GM23338 (cell line): ENCODE measurements at regions not wholly inside any gene's neighbourhood (a gene's known extent, or its start where the extent isn't known, plus 50 kb on each side); places are given as distances from the start of the nearest gene placed in this dataset.

ENCODE experiments used
- ATAC-seq: fragments of 200-7000 bp; cut with Tn5 transposase; 3 replicates; pipeline ENCODE4 v1.9.1; 2020
- DNase-seq: peaks from one replicate; pipeline ENCODE4 v3.0.0-alpha.2; 2015; ENCODE audit warnings: low spot score
- H2AFZ ChIP-seq: fragments of 200-600 bp; sonication (generic); 2 replicates; pipeline ENCODE4 v1.8.0; 2016; ENCODE audit warnings: antibody characterized with exemption, mild to moderate bottlenecking, moderate library complexity
- H3F3A ChIP-seq: fragments of 200-600 bp; sonication (generic); replicated peaks from 2 replicates; pipeline ENCODE4 v1.8.0; 2017; ENCODE audit warnings: antibody characterized with exemption, mixed run types, low read depth
- H3K27ac ChIP-seq: fragments of 200-600 bp; sonication (generic); 2 replicates; pipeline ENCODE4 v1.6.1; 2016; ENCODE audit warnings: low read depth
- H3K27me3 ChIP-seq: fragments of 200-600 bp; sonication (generic); 2 replicates; pipeline ENCODE4 v1.8.0; 2016; ENCODE audit warnings: mild to moderate bottlenecking, mixed run types, moderate library complexity; ENCODE audit not compliant: insufficient read depth
- H3K36me3 ChIP-seq: fragments of 200-600 bp; sonication (generic); 2 replicates; pipeline ENCODE4 v1.8.0; 2016; ENCODE audit warnings: mild to moderate bottlenecking; ENCODE audit not compliant: insufficient read depth
- H3K4me1 ChIP-seq: fragments of 200-600 bp; sonication (generic); 2 replicates; pipeline ENCODE4 v1.8.0; 2016; ENCODE audit warnings: mild to moderate bottlenecking, moderate library complexity; ENCODE audit not compliant: insufficient read depth
- H3K4me2 ChIP-seq: fragments of 200-600 bp; sonication (generic); 2 replicates; pipeline ENCODE4 v1.7.1; 2017; ENCODE audit warnings: mixed run types
- H3K4me3 ChIP-seq: fragments of 200-600 bp; sonication (generic); 2 replicates; pipeline ENCODE4 v1.6.1; 2016; ENCODE audit warnings: mixed run types
- H3K79me2 ChIP-seq: fragments of 200-600 bp; sonication (generic); replicated peaks from 2 replicates; pipeline ENCODE4 v1.8.0; 2017; ENCODE audit warnings: mild to moderate bottlenecking; ENCODE audit not compliant: insufficient read depth
- H3K9me2 ChIP-seq: fragments of 200-600 bp; sonication (generic); 2 replicates; pipeline ENCODE4 v1.8.0; 2017; ENCODE audit not compliant: insufficient read depth
- H4K20me1 ChIP-seq: fragments of 200-600 bp; sonication (generic); replicated peaks from 2 replicates; pipeline ENCODE4 v1.8.0; 2017; ENCODE audit warnings: mild to moderate bottlenecking; ENCODE audit not compliant: insufficient read depth
- H3K27ac Mint-ChIP-seq: 2 replicates; pipeline ENCODE4 v1.8.0; 2020; ENCODE audit warnings: inconsistent platforms, mild to moderate bottlenecking, moderate library complexity, mixed read lengths
- H3K27me3 Mint-ChIP-seq: 3 replicates; pipeline ENCODE4 v1.8.0; 2022; ENCODE audit warnings: low read depth, mild to moderate bottlenecking, moderate library complexity, mixed read lengths, inconsistent platforms; ENCODE audit not compliant: insufficient read depth, poor library complexity
- H3K36me3 Mint-ChIP-seq: 3 replicates; pipeline ENCODE4 v1.8.0; 2021; ENCODE audit warnings: low read depth, mild to moderate bottlenecking, inconsistent platforms, moderate library complexity, mixed read lengths
- H3K4me1 Mint-ChIP-seq: 3 replicates; pipeline ENCODE4 v1.8.0; 2020; ENCODE audit warnings: mild to moderate bottlenecking, inconsistent platforms, mixed read lengths
- H3K4me3 Mint-ChIP-seq: 3 replicates; pipeline ENCODE4 v1.8.0; 2021; ENCODE audit warnings: moderate library complexity, mild to moderate bottlenecking, inconsistent platforms, mixed read lengths
- H3K9me3 Mint-ChIP-seq: 3 replicates; pipeline ENCODE4 v1.8.0; 2020; ENCODE audit warnings: moderate library complexity, mild to moderate bottlenecking, inconsistent platforms, mixed read lengths
- CREB1 ChIP-seq: fragments of 250-450 bp; sonication (Bioruptor Pico); IDR thresholded peaks from 2 replicates; pipeline ENCODE4 v1.5.0; 2020; ENCODE audit warnings: low read depth, mild to moderate bottlenecking, moderate library complexity
- CTCF ChIP-seq, 2 experiments: fragments of 200-600 bp in 1 of 2; sonication (generic) in 1 of 2; conservative IDR thresholded peaks; 2 replicates each; pipeline versions ENCODE4 v1.5.1 to v1.6.1; 2016 to 2017; ENCODE audit warnings: antibody characterized with exemption in 2 of 2, low read depth in 2 of 2, mild to moderate bottlenecking in 2 of 2, moderate library complexity in 1 of 2
- ETS1 ChIP-seq: IDR thresholded peaks from 2 replicates; pipeline ENCODE4 v1.6.1; 2016; ENCODE audit warnings: antibody characterized with exemption
- EZH2 ChIP-seq: fragments of 200-600 bp; sonication (generic); IDR thresholded peaks from one replicate; pipeline ENCODE4 v1.8.0; 2017; ENCODE audit warnings: antibody characterized with exemption, mild to moderate bottlenecking, low read depth; ENCODE audit not compliant: unreplicated experiment
- JUNB ChIP-seq: IDR thresholded peaks from one replicate; pipeline ENCODE4 v1.6.1; 2016; ENCODE audit warnings: antibody characterized with exemption; ENCODE audit not compliant: unreplicated experiment
- NANOG ChIP-seq: IDR thresholded peaks from 2 replicates; pipeline ENCODE4 v1.6.1; 2016; ENCODE audit warnings: antibody characterized with exemption, borderline replicate concordance
- POLR2AphosphoS5 ChIP-seq: IDR thresholded peaks from 2 replicates; pipeline ENCODE4 v1.6.1; 2016; ENCODE audit warnings: antibody characterized with exemption, low read depth
- ZNF114 ChIP-seq: fragments of 250-450 bp; sonication (Bioruptor Pico); IDR thresholded peaks from 2 replicates; pipeline ENCODE4 v1.5.0; 2020; ENCODE audit warnings: mild to moderate bottlenecking, moderate library complexity
- ZNF331 ChIP-seq: fragments of 250-450 bp; sonication (Bioruptor Pico); IDR thresholded peaks from 2 replicates; pipeline ENCODE4 v1.5.0; 2020; ENCODE audit warnings: low read depth, mild to moderate bottlenecking, moderate library complexity
- TF ChIP-seq, protein P1 (sequence below): fragments of 250-450 bp; sonication (Bioruptor Pico); IDR thresholded peaks from 2 replicates; pipeline ENCODE4 v1.5.0; 2020; ENCODE audit warnings: mild to moderate bottlenecking, moderate library complexity

DNA sequence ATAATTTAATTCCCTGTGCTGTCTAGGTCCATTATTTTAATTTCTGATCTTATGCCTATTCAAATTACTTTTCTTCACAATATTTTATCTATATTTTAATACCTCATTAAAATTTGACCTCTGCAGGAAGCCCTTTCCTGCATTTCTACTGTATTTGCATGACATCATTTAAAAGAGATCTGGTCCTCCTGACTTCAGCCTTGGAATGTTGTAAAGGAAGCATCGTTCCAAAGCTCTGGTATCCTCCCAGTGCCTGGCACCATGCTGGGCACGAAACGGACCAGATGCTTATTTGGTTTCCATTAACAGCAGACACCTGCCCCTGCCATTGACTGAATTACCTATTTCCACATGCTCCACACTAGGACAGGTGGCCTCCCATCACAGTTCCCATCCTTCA, 247.5 kb downstream of the KLF6 start (continued):
- TF ChIP-seq POLR2AphosphoS5 = no peak
- no peak for TF ChIP-seq NANOG
- no peak for TF ChIP-seq CTCF (conservative IDR thresholded peaks at IDR 0.05; ENCODE audit: low read depth in 2 of 2)
- TF ChIP-seq ETS1 = no peak

DNA sequence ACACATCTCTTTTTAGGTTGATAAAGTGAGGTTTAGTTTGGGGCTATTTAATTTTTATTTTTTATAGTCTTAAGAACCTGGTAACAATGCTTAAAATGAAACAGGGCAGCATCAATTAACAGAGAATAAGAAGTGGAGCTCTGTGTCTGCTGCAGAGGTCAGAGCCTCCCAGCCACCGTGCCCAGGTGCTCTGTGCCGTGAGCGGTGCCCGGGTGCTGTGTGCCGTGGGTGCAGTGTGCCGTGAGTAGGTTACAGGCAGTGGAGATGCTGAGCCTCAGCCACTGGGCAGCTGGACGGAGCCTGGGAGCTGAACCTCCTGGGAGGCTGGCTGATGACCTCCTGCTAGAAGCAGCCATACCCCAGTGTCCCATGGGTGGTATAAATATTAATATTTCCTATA, 250.0 kb downstream of the KLF6 start:
- Histone ChIP-seq H3K9me2 (no peaks in the 10 kb centered on the region), H3K79me2 (no peaks in the 10 kb centered on the region), H3K27me3 (no peaks in the 10 kb centered on the region), H3K4me1 (no peaks in the 10 kb centered on the region), H3K4me3 (no peak overlapping the region), H2AFZ (no peak overlapping the region), H3K4me2 (no peak overlapping the region), H3K36me3 (no peaks in the 10 kb centered on the region), H3K27ac (no peak overlapping the region), H3F3A (no peaks in the 10 kb centered on the region), H4K20me1 (no peaks in the 10 kb centered on the region)
- H3K4me1 Mint-ChIP-seq = no peaks in the 10 kb centered on the region
- no peak overlapping the region for H3K4me3 Mint-ChIP-seq
- ATAC-seq = no peak
- no peaks in the 10 kb centered on the region for H3K36me3 Mint-ChIP-seq
- no peaks in the 10 kb centered on the region for H3K9me3 Mint-ChIP-seq
- DNase-seq = no peak
- peaks cover 7% of the 10 kb centered on the region for H3K27me3 Mint-ChIP-seq
- no peak overlapping the region for H3K27ac Mint-ChIP-seq
- TF ChIP-seq, protein P1, sequence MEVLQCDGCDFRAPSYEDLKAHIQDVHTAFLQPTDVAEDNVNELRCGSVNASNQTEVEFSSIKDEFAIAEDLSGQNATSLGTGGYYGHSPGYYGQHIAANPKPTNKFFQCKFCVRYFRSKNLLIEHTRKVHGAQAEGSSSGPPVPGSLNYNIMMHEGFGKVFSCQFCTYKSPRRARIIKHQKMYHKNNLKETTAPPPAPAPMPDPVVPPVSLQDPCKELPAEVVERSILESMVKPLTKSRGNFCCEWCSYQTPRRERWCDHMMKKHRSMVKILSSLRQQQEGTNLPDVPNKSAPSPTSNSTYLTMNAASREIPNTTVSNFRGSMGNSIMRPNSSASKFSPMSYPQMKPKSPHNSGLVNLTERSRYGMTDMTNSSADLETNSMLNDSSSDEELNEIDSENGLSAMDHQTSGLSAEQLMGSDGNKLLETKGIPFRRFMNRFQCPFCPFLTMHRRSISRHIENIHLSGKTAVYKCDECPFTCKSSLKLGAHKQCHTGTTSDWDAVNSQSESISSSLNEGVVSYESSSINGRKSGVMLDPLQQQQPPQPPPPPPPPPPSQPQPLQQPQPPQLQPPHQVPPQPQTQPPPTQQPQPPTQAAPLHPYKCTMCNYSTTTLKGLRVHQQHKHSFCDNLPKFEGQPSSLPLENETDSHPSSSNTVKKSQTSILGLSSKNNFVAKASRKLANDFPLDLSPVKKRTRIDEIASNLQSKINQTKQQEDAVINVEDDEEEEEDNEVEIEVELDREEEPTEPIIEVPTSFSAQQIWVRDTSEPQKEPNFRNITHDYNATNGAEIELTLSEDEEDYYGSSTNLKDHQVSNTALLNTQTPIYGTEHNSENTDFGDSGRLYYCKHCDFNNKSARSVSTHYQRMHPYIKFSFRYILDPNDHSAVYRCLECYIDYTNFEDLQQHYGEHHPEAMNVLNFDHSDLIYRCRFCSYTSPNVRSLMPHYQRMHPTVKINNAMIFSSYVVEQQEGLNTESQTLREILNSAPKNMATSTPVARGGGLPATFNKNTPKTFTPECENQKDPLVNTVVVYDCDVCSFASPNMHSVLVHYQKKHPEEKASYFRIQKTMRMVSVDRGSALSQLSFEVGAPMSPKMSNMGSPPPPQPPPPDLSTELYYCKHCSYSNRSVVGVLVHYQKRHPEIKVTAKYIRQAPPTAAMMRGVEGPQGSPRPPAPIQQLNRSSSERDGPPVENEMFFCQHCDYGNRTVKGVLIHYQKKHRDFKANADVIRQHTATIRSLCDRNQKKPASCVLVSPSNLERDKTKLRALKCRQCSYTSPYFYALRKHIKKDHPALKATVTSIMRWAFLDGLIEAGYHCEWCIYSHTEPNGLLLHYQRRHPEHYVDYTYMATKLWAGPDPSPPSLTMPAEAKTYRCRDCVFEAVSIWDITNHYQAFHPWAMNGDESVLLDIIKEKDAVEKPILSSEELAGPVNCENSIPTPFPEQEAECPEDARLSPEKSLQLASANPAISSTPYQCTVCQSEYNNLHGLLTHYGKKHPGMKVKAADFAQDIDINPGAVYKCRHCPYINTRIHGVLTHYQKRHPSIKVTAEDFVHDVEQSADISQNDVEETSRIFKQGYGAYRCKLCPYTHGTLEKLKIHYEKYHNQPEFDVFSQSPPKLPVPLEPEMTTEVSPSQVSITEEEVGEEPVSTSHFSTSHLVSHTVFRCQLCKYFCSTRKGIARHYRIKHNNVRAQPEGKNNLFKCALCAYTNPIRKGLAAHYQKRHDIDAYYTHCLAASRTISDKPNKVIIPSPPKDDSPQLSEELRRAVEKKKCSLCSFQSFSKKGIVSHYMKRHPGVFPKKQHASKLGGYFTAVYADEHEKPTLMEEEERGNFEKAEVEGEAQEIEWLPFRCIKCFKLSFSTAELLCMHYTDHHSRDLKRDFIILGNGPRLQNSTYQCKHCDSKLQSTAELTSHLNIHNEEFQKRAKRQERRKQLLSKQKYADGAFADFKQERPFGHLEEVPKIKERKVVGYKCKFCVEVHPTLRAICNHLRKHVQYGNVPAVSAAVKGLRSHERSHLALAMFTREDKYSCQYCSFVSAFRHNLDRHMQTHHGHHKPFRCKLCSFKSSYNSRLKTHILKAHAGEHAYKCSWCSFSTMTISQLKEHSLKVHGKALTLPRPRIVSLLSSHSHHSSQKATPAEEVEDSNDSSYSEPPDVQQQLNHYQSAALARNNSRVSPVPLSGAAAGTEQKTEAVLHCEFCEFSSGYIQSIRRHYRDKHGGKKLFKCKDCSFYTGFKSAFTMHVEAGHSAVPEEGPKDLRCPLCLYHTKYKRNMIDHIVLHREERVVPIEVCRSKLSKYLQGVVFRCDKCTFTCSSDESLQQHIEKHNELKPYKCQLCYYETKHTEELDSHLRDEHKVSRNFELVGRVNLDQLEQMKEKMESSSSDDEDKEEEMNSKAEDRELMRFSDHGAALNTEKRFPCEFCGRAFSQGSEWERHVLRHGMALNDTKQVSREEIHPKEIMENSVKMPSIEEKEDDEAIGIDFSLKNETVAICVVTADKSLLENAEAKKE (CRISPR knock-in tag) = no peak
- TF ChIP-seq CREB1 (CRISPR knock-in tag) (no peak), NANOG (no peak), ZNF331 (CRISPR knock-in tag) (no peak), ETS1 (no peak), EZH2 (no peak), CTCF (conservative IDR thresholded peaks at IDR 0.05; ENCODE audit: low read depth in 2 of 2) (no peak), ZNF114 (CRISPR knock-in tag) (no peak), POLR2AphosphoS5 (no peak), JUNB (no peak)
